PC-9 (cell line): ENCODE measurements at regions not wholly inside any gene's neighbourhood (a gene's known extent, or its start where the extent isn't known, plus 50 kb on each side); places are given as distances from the start of the nearest gene placed in this dataset.

Experiments used
- BruUV-seq: library from RNA; stranded (reverse); fragments of 400-500 nt; replicated peaks from 2 replicates; lab custom pipeline; 2021; lab: Mats Ljungman, UMichigan
- CTCF ChIA-PET: fragments of 300-600 bp; sonication (Branson Sonifier 250); formaldehyde crosslinking; loops from one replicate; lab custom pipeline; 2022; ENCODE audit warnings: antibody characterized with exemption; lab: Charles Lee
- POLR2A ChIA-PET: fragments of 300-600 bp; sonication (Branson Sonifier 250); formaldehyde crosslinking; loops from one replicate; lab custom pipeline; 2022; ENCODE audit warnings: antibody characterized with exemption; ENCODE audit not compliant: unreplicated experiment; lab: Charles Lee
- DNase-seq, 2 experiments: peaks; one replicate each; pipeline versions ENCODE4 v3.0.0 to v3.0.0-alpha.2; 2015 to 2022; ENCODE audit warnings: mixed read lengths in 1 of 2
- H2AFZ ChIP-seq: fragments of 200-600 bp; sonication (generic); 2 replicates; pipeline ENCODE4 v1.8.1; 2017; ENCODE audit warnings: antibody characterized with exemption
- H3F3A ChIP-seq: fragments of 200-600 bp; sonication (generic); 2 replicates; pipeline ENCODE4 v1.8.1; 2017; ENCODE audit warnings: antibody characterized with exemption, mild to moderate bottlenecking, low read depth; ENCODE audit not compliant: insufficient read depth
- H3K27ac ChIP-seq: fragments of 200-600 bp; sonication (generic); 2 replicates; pipeline ENCODE4 v1.6.1; 2016; ENCODE audit warnings: mixed run types
- H3K27me3 ChIP-seq: fragments of 200-600 bp; sonication (generic); 2 replicates; pipeline ENCODE4 v1.6.1; 2016; ENCODE audit warnings: low read depth, mixed run types; ENCODE audit not compliant: insufficient read depth
- H3K36me3 ChIP-seq: fragments of 200-600 bp; sonication (generic); 2 replicates; pipeline ENCODE4 v1.6.1; 2016; ENCODE audit warnings: low read depth, mixed run types
- H3K4me1 ChIP-seq: fragments of 200-600 bp; sonication (generic); replicated peaks from 2 replicates; pipeline ENCODE4 v1.6.1; 2016; ENCODE audit warnings: mixed run types; ENCODE audit not compliant: insufficient read depth
- H3K4me2 ChIP-seq: fragments of 200-600 bp; sonication (generic); 2 replicates; pipeline ENCODE4 v1.6.1; 2017; ENCODE audit warnings: mixed run types
- H3K4me3 ChIP-seq: fragments of 200-600 bp; sonication (generic); 2 replicates; pipeline ENCODE4 v1.6.1; 2016; ENCODE audit warnings: mixed run types
- H3K79me2 ChIP-seq: fragments of 200-600 bp; sonication (generic); 2 replicates; pipeline ENCODE4 v1.6.1; 2017; ENCODE audit warnings: low read depth, mixed run types
- H3K9me2 ChIP-seq: fragments of 200-600 bp; sonication (generic); 2 replicates; pipeline ENCODE4 v1.8.1; 2017; ENCODE audit warnings: mild to moderate bottlenecking; ENCODE audit not compliant: insufficient read depth
- H3K9me3 ChIP-seq: fragments of 200-600 bp; sonication (generic); 2 replicates; pipeline ENCODE4 v1.8.1; 2016; ENCODE audit warnings: low read depth; ENCODE audit not compliant: insufficient read depth
- H4K20me1 ChIP-seq: fragments of 200-600 bp; sonication (generic); 2 replicates; pipeline ENCODE4 v1.8.1; 2017; ENCODE audit not compliant: insufficient read depth
- EZH2 ChIP-seq: fragments of 200-600 bp; sonication (generic); IDR thresholded peaks from 2 replicates; pipeline ENCODE4 v1.8.0; 2017; ENCODE audit warnings: antibody characterized with exemption, low read depth
- intact Hi-C: fragments of 100-400 bp; cut with micrococcal nuclease; formaldehyde crosslinking; loops from one replicate; pipeline ENCODE4 v1.10.0; 2022; ENCODE audit not compliant: unreplicated experiment
- TF ChIP-seq, protein P1 (sequence below): fragments of 200-600 bp; sonication (generic); conservative IDR thresholded peaks from 2 replicates; pipeline ENCODE4 v1.6.1; 2017; ENCODE audit warnings: mixed run types, antibody characterized with exemption, mild to moderate bottlenecking, moderate library complexity

DNA sequence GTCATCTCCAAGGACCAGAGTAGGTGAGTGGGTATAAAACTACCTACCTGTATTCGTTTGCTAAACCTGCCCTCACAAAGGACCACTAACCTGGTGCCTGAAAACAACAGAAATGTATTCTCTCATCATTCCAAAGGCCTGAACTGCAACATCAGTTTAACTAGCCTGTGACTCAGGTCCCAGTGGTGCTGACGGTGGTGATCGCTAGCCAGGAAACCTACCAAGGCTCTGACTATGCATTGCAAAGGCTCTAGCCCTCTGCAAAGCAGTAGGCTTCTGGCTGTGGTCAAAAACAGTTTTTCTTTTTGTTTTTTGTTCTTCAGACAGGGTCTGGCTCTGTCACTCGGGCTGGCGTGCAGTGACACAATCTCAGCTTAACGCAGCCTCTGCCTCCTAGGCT, 107.5 kb downstream of the NPTX2 start:
- intact Hi-C loops: no loop called here
- Histone ChIP-seq H3K79me2 (no peaks in the 10 kb centered on the region), H2AFZ (no peak overlapping the region), H3K9me3 (no peaks in the 10 kb centered on the region), H3K9me2 (no peaks in the 10 kb centered on the region), H3K27ac (no peak overlapping the region), H3F3A (no peaks in the 10 kb centered on the region), H3K27me3 (peaks cover 74% of the 10 kb centered on the region), H3K4me2 (no peak overlapping the region), H3K36me3 (no peaks in the 10 kb centered on the region), H3K4me3 (no peak overlapping the region), H4K20me1 (no peaks in the 10 kb centered on the region), H3K4me1 (no peaks in the 10 kb centered on the region)
- CTCF ChIA-PET: no interaction called here
- no peak for TF ChIP-seq EZH2
- TF ChIP-seq, protein P1, sequence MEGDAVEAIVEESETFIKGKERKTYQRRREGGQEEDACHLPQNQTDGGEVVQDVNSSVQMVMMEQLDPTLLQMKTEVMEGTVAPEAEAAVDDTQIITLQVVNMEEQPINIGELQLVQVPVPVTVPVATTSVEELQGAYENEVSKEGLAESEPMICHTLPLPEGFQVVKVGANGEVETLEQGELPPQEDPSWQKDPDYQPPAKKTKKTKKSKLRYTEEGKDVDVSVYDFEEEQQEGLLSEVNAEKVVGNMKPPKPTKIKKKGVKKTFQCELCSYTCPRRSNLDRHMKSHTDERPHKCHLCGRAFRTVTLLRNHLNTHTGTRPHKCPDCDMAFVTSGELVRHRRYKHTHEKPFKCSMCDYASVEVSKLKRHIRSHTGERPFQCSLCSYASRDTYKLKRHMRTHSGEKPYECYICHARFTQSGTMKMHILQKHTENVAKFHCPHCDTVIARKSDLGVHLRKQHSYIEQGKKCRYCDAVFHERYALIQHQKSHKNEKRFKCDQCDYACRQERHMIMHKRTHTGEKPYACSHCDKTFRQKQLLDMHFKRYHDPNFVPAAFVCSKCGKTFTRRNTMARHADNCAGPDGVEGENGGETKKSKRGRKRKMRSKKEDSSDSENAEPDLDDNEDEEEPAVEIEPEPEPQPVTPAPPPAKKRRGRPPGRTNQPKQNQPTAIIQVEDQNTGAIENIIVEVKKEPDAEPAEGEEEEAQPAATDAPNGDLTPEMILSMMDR: no peak
- POLR2A ChIA-PET: no interaction called here
- DNase-seq: no peak
- no TSS peak for BruUV-seq

DNA sequence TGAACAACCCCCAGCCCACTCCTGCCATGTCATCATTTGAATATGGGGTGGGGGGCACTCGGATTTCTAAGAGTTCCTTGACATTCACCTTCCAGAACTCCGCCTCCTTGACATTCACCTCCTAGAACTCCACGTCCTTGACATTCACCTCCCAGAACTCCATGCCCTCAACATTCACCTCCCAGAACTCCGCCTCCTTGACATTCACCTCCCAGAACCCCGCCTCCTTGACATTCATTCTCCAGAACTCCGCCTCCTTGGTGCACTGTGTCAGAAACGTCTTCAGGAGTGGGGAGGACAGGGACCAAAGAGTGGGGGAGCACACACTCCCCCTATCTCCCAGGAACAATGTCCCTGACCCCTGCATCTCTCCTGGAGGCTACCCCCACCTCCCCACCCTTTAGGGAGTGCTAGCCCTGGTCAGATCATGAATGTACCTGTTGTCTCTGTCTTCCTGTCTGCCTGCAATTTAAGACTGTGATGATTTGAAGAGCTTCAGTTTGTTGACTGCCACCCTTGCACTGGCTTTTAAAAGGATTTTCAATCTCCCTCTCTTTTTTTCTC, 110.1 kb downstream of the NPTX2 start:
- H3K4me3 ChIP-seq: no peak overlapping the region
- TF ChIP-seq, protein P1: no peak
- TF ChIP-seq EZH2: no peak
- H2AFZ ChIP-seq: no peak overlapping the region
- no peaks in the 10 kb centered on the region for H3F3A ChIP-seq
- H3K4me1 ChIP-seq: no peaks in the 10 kb centered on the region
- H3K27me3 ChIP-seq: peaks cover 63% of the 10 kb centered on the region
- DNase-seq: no peak
- no peaks in the 10 kb centered on the region for H3K9me3 ChIP-seq
- H3K36me3 ChIP-seq: no peaks in the 10 kb centered on the region
- CTCF ChIA-PET: no interaction called here
- H3K9me2 ChIP-seq: no peaks in the 10 kb centered on the region
- H3K27ac ChIP-seq: no peak overlapping the region
- BruUV-seq: no TSS peak
- POLR2A ChIA-PET: no interaction called here
- H3K4me2 ChIP-seq: no peak overlapping the region
- intact Hi-C loops: no loop called here
- H4K20me1 ChIP-seq: no peaks in the 10 kb centered on the region
- H3K79me2 ChIP-seq: no peaks in the 10 kb centered on the region

DNA sequence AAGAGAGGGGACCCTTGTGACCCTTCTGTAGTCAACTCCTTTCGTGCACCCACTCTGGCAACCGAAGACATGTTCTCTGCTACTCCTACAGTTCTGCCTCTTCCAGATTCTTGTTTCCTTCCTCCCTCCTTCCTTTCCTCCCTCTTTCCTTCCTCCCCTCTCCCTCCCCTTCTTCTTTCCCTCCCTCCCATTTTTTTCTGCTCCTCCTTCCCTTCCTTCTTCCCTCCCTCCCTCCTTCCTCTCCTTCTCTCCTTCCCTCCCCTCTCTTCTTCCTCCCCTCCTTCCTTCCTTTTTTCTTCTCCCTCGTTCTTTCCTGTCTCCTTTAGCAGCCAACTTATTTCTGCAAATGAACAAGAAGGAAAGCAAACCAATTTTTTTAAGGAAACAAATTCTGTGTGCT, 111.5 kb downstream of the NPTX2 start:
- no peaks in the 10 kb centered on the region for H3K9me2 ChIP-seq
- H3K79me2 ChIP-seq: no peaks in the 10 kb centered on the region
- peaks cover 6% of the 10 kb centered on the region; the same call in 1 of the 2 replicates for H3K9me3 ChIP-seq
- no peak overlapping the region for H3K4me3 ChIP-seq
- peaks cover 53% of the 10 kb centered on the region for H3K27me3 ChIP-seq
- no peaks in the 10 kb centered on the region for H3K36me3 ChIP-seq
- no peaks in the 10 kb centered on the region for H3K4me1 ChIP-seq
- no peak for TF ChIP-seq EZH2
- TF ChIP-seq, protein P1: no peak
- no peak for DNase-seq
- H3K27ac ChIP-seq: no peak overlapping the region
- no peak overlapping the region for H2AFZ ChIP-seq
- ChIA-PET CTCF (interaction anchor here (0.6 kb wide), 1 partner anchor 24 kb away, joined by 7 read pairs; no protein-coding TSS in a partner anchor), POLR2A (interaction anchor here (0.6 kb wide), 1 partner anchor 187 kb away, joined by 17 read pairs; no protein-coding TSS in a partner anchor)
- H3F3A ChIP-seq: no peaks in the 10 kb centered on the region
- no peaks in the 10 kb centered on the region for H4K20me1 ChIP-seq
- no TSS peak for BruUV-seq
- H3K4me2 ChIP-seq: no peak overlapping the region
- intact Hi-C loops: no loop called here
